GM21529 (cell line): ENCODE measurements at regions not wholly inside any gene's neighbourhood (a gene's known extent, or its start where the extent isn't known, plus 50 kb on each side); places are given as distances from the start of the nearest gene placed in this dataset.

Experiments
- ATAC-seq: cut with Tn5 transposase; IDR thresholded peaks from one replicate; pipeline ENCODE4 v1.9.1; 2021; ENCODE audit not compliant: unreplicated experiment

GRCh38 chr7:47007471-47007870 lies 574.4 kb downstream of the TNS3 start:
- no peak for ATAC-seq

GRCh38 chr7:47000561-47000960 lies 581.4 kb downstream of the TNS3 start:
- ATAC-seq, result no peak

- ATAC-seq, result no peak
Observed at GRCh38 chr7:46999866-47000265, 582.0 kb downstream of the TNS3 start.

- no peak for ATAC-seq
Observed at GRCh38 chr7:46996972-46997371, 584.9 kb downstream of the TNS3 start.

- no peak for ATAC-seq
Observed at GRCh38 chr7:46993396-46993795, 588.5 kb downstream of the TNS3 start.

GRCh38 chr7:46990761-46991160 lies 591.1 kb downstream of the TNS3 start:
- no peak for ATAC-seq

GRCh38 chr7:46989247-46989646 lies 592.7 kb downstream of the TNS3 start:
- ATAC-seq, result no peak

GRCh38 chr7:46982928-46983327 lies 599.0 kb downstream of the TNS3 start:
- ATAC-seq, result no peak

GRCh38 chr7:46979439-46979838 lies 602.5 kb downstream of the TNS3 start:
- no peak for ATAC-seq

- ATAC-seq, result no peak
Observed at GRCh38 chr7:46975493-46975892, 606.4 kb downstream of the TNS3 start.

GRCh38 chr7:46972205-46972604 lies 609.7 kb downstream of the TNS3 start:
- ATAC-seq, result no peak

- ATAC-seq, result no peak
Observed at GRCh38 chr7:46970476-46970875, 611.4 kb downstream of the TNS3 start.

- ATAC-seq, result no peak
Observed at GRCh38 chr7:46970131-46970430, 611.8 kb downstream of the TNS3 start.

GRCh38 chr7:46969303-46970130 lies 612.4 kb downstream of the TNS3 start:
- ATAC-seq, result no peak

GRCh38 chr7:46968003-46968402 lies 613.9 kb downstream of the TNS3 start:
- ATAC-seq, result no peak

- ATAC-seq, result no peak
Observed at GRCh38 chr7:46963719-46964118, 618.2 kb downstream of the TNS3 start.

- ATAC-seq, result no peak
Observed at GRCh38 chr7:46960970-46961369, 620.9 kb downstream of the TNS3 start.

GRCh38 chr7:46957195-46957594 lies 624.7 kb downstream of the TNS3 start:
- no peak for ATAC-seq

GRCh38 chr7:46955531-46955930 lies 626.4 kb downstream of the TNS3 start:
- no peak for ATAC-seq

- no peak for ATAC-seq
Observed at GRCh38 chr7:46954181-46954580, 627.7 kb downstream of the TNS3 start.

- ATAC-seq, result no peak
Observed at GRCh38 chr7:46953008-46953407, 628.9 kb downstream of the TNS3 start.

- no peak for ATAC-seq
Observed at GRCh38 chr7:46949270-46949931, 632.5 kb downstream of the TNS3 start.

- ATAC-seq, result no peak
Observed at GRCh38 chr7:46948716-46949115, 633.2 kb downstream of the TNS3 start.
